Keratinocyte (primary cell): ENCODE measurements at regions not wholly inside any gene's neighbourhood (a gene's known extent, or its start where the extent isn't known, plus 50 kb on each side); places are given as distances from the start of the nearest gene placed in this dataset.
"Not testable (repeated sequence)": the region's sequence is repeated elsewhere in the genome, so short reads cannot be mapped to it uniquely, and the experiment has no call there.

ENCODE experiments used
- DNase-seq: peaks from one replicate; pipeline ENCODE4 v3.0.0-alpha.2; 2011; ENCODE audit warnings: low read depth, missing footprints, low spot score
- FAIRE-seq: peaks from 2 replicates; lab custom pipeline; 2011; peaks lifted over from hg19 to GRCh38; lab: Jason Lieb, UNC
- H2AFZ ChIP-seq: 2 replicates; pipeline ENCODE4 v1.6.0; 2012; ENCODE audit warnings: low read length, control low read depth, inconsistent platforms; ENCODE audit not compliant: control insufficient read depth
- H3K27ac ChIP-seq: 2 replicates; pipeline ENCODE4 v1.5.1; 2011; ENCODE audit warnings: low read length; ENCODE audit not compliant: control insufficient read depth, insufficient read depth
- H3K27me3 ChIP-seq: 3 replicates; pipeline ENCODE4 v1.6.0; 2011; ENCODE audit warnings: low read length; ENCODE audit not compliant: control insufficient read depth, insufficient read depth; ENCODE audit errors: extremely low read depth
- H3K36me3 ChIP-seq, 2 experiments: 2 replicates in 1 of 2; 3 replicates in 1 of 2; pipeline ENCODE4 v1.5.1; 2011; ENCODE audit warnings: low read length in 2 of 2, mild to moderate bottlenecking in 1 of 2; ENCODE audit not compliant: control insufficient read depth in 2 of 2, insufficient read depth in 2 of 2; ENCODE audit errors: extremely low read depth in 1 of 2
- H3K4me1 ChIP-seq: 3 replicates; pipeline ENCODE4 v1.5.1; 2011; ENCODE audit warnings: low read length; ENCODE audit not compliant: control insufficient read depth, insufficient read depth; ENCODE audit errors: extremely low read depth
- H3K4me2 ChIP-seq: 3 replicates; pipeline ENCODE4 v1.6.0; 2011; ENCODE audit warnings: low read depth, low read length; ENCODE audit not compliant: control insufficient read depth, insufficient read depth; ENCODE audit errors: extremely low read depth
- H3K4me3 ChIP-seq, 3 experiments: fragments of 200-600 bp in 1 of 3; sonication (generic) in 1 of 3; 2 replicates in 2 of 3; 3 replicates in 1 of 3; pipeline ENCODE4 v1.5.1; 2011 to 2016; ENCODE audit warnings: low read length in 3 of 3, mild to moderate bottlenecking in 3 of 3, control low read depth in 2 of 3, inconsistent platforms in 1 of 3, low read depth in 1 of 3, mixed read lengths in 1 of 3, mixed run types in 1 of 3, moderate library complexity in 1 of 3; ENCODE audit not compliant: control insufficient read depth in 2 of 3, insufficient read depth in 2 of 3; ENCODE audit errors: extremely low read depth in 1 of 3
- H3K79me2 ChIP-seq: 2 replicates; pipeline ENCODE4 v1.6.0; 2012; ENCODE audit warnings: low read length; ENCODE audit not compliant: control insufficient read depth, insufficient read depth
- H3K9ac ChIP-seq: 3 replicates; pipeline ENCODE4 v1.6.0; 2011; ENCODE audit warnings: low read length; ENCODE audit not compliant: control insufficient read depth, insufficient read depth; ENCODE audit errors: extremely low read depth
- H3K9me1 ChIP-seq: 3 replicates; pipeline ENCODE4 v1.6.0; 2011; ENCODE audit warnings: low read length; ENCODE audit not compliant: control insufficient read depth, insufficient read depth; ENCODE audit errors: extremely low read depth
- H3K9me3 ChIP-seq: 2 replicates; pipeline ENCODE4 v1.5.1; 2012; ENCODE audit warnings: low read depth, low read length; ENCODE audit not compliant: control insufficient read depth
- H4K20me1 ChIP-seq: 3 replicates; pipeline ENCODE4 v1.6.0; 2011; ENCODE audit warnings: low read length; ENCODE audit not compliant: control insufficient read depth, insufficient read depth; ENCODE audit errors: extremely low read depth
- CTCF ChIP-seq, 3 experiments: IDR thresholded peaks in 1 of 3; conservative IDR thresholded peaks in 1 of 3; optimal IDR thresholded peaks in 1 of 3; 2 replicates in 2 of 3; 3 replicates in 1 of 3; pipeline versions ENCODE3 to v1.5.1; 2011; ENCODE audit warnings: low read length in 3 of 3, mild to moderate bottlenecking in 3 of 3, moderate library complexity in 2 of 3, control low read depth in 1 of 3, inconsistent platforms in 1 of 3; ENCODE audit not compliant: insufficient read depth in 2 of 3; ENCODE audit errors: extremely low read depth in 1 of 3
- EZH2 ChIP-seq: IDR thresholded peaks from one replicate; pipeline ENCODE4 v1.6.1; 2012; ENCODE audit warnings: inconsistent platforms, mild to moderate bottlenecking, low read length, moderate library complexity
- dilution Hi-C: fragments of 300-500 bp; cut with MboI; formaldehyde crosslinking; loops from one replicate; pipeline ENCODE4 v1.7.0; 2020; ENCODE audit warnings: low sequenced_read_pairs; ENCODE audit not compliant: extremely low pct_ligation_motif_present

- Histone ChIP-seq H3K4me3 (no peak overlapping the region), H3K9me3 (no peaks in the 10 kb centered on the region), H3K79me2 (no peaks in the 10 kb centered on the region), H3K27me3 (no peaks in the 10 kb centered on the region), H3K4me2 (no peak overlapping the region), H2AFZ (no peak overlapping the region), H3K36me3 (no peaks in the 10 kb centered on the region), H3K9ac (no peak overlapping the region), H3K4me1 (no peaks in the 10 kb centered on the region), H4K20me1 (no peaks in the 10 kb centered on the region), H3K27ac (no peak overlapping the region), H3K9me1 (no peaks in the 10 kb centered on the region)
- FAIRE-seq, result no peak
- dilution Hi-C loops, result no loop called here
- TF ChIP-seq CTCF (optimal IDR thresholded peaks at IDR 0.05 in 1 of 3, IDR thresholded peaks at IDR 0.05 in 1 of 3, conservative IDR thresholded peaks at IDR 0.05 in 1 of 3; ENCODE audit: extremely low read depth in 1 of 3, insufficient read depth in 2 of 3, low read length in 3 of 3) (no peak), EZH2 (no peak)
- no peak for DNase-seq
Observed at GRCh38 chr21:17279663-17280062, 233.2 kb upstream of the CXADR start.

- DNase-seq, H3K36me3 ChIP-seq, H3K9me3 ChIP-seq, H3K9ac ChIP-seq, H3K9me1 ChIP-seq, H2AFZ ChIP-seq, H4K20me1 ChIP-seq, H3K27me3 ChIP-seq, H3K4me1 ChIP-seq, H3K79me2 ChIP-seq, H3K4me3 ChIP-seq, FAIRE-seq, H3K27ac ChIP-seq, H3K4me2 ChIP-seq, dilution Hi-C loops: not testable (repeated sequence)
Observed at GRCh38 chr21:17293016-17293562, 219.8 kb upstream of the CXADR start.

- no peaks in the 10 kb centered on the region for H3K36me3 ChIP-seq
- no peak for FAIRE-seq
- no peaks in the 10 kb centered on the region for H3K9me3 ChIP-seq
Observed at GRCh38 chr21:17295997-17296396, 216.8 kb upstream of the CXADR start.

More at GRCh38 chr21:17295997-17296396, 216.8 kb upstream of the CXADR start:
- Histone ChIP-seq H3K4me3 (no peak overlapping the region), H3K27ac (no peak overlapping the region), H3K4me2 (no peak overlapping the region), H2AFZ (no peak overlapping the region), H3K9ac (no peak overlapping the region), H3K27me3 (no peaks in the 10 kb centered on the region), H3K4me1 (no peaks in the 10 kb centered on the region), H3K79me2 (no peaks in the 10 kb centered on the region), H4K20me1 (no peaks in the 10 kb centered on the region), H3K9me1 (no peaks in the 10 kb centered on the region)
- TF ChIP-seq EZH2 (no peak), CTCF (optimal IDR thresholded peaks at IDR 0.05 in 1 of 3, IDR thresholded peaks at IDR 0.05 in 1 of 3, conservative IDR thresholded peaks at IDR 0.05 in 1 of 3; ENCODE audit: extremely low read depth in 1 of 3, insufficient read depth in 2 of 3, low read length in 3 of 3) (no peak)
- dilution Hi-C loops, result no loop called here
- DNase-seq, result no peak
